PC-9 (cell line): ENCODE measurements at regions not wholly inside any gene's neighbourhood (a gene's known extent, or its start where the extent isn't known, plus 50 kb on each side); places are given as distances from the start of the nearest gene placed in this dataset.

Experiments
- BruUV-seq: library from RNA; stranded (reverse); fragments of 400-500 nt; replicated peaks from 2 replicates; lab custom pipeline; 2021; lab: Mats Ljungman, UMichigan
- CTCF ChIA-PET: fragments of 300-600 bp; sonication (Branson Sonifier 250); formaldehyde crosslinking; loops from one replicate; lab custom pipeline; 2022; ENCODE audit warnings: antibody characterized with exemption; lab: Charles Lee
- POLR2A ChIA-PET: fragments of 300-600 bp; sonication (Branson Sonifier 250); formaldehyde crosslinking; loops from one replicate; lab custom pipeline; 2022; ENCODE audit warnings: antibody characterized with exemption; ENCODE audit not compliant: unreplicated experiment; lab: Charles Lee
- DNase-seq, 2 experiments: peaks; one replicate each; pipeline versions ENCODE4 v3.0.0 to v3.0.0-alpha.2; 2015 to 2022; ENCODE audit warnings: mixed read lengths in 1 of 2
- H2AFZ ChIP-seq: fragments of 200-600 bp; sonication (generic); 2 replicates; pipeline ENCODE4 v1.8.1; 2017; ENCODE audit warnings: antibody characterized with exemption
- H3F3A ChIP-seq: fragments of 200-600 bp; sonication (generic); 2 replicates; pipeline ENCODE4 v1.8.1; 2017; ENCODE audit warnings: antibody characterized with exemption, mild to moderate bottlenecking, low read depth; ENCODE audit not compliant: insufficient read depth
- H3K27ac ChIP-seq: fragments of 200-600 bp; sonication (generic); 2 replicates; pipeline ENCODE4 v1.6.1; 2016; ENCODE audit warnings: mixed run types
- H3K27me3 ChIP-seq: fragments of 200-600 bp; sonication (generic); 2 replicates; pipeline ENCODE4 v1.6.1; 2016; ENCODE audit warnings: low read depth, mixed run types; ENCODE audit not compliant: insufficient read depth
- H3K36me3 ChIP-seq: fragments of 200-600 bp; sonication (generic); 2 replicates; pipeline ENCODE4 v1.6.1; 2016; ENCODE audit warnings: low read depth, mixed run types
- H3K4me1 ChIP-seq: fragments of 200-600 bp; sonication (generic); replicated peaks from 2 replicates; pipeline ENCODE4 v1.6.1; 2016; ENCODE audit warnings: mixed run types; ENCODE audit not compliant: insufficient read depth
- H3K4me2 ChIP-seq: fragments of 200-600 bp; sonication (generic); 2 replicates; pipeline ENCODE4 v1.6.1; 2017; ENCODE audit warnings: mixed run types
- H3K4me3 ChIP-seq: fragments of 200-600 bp; sonication (generic); 2 replicates; pipeline ENCODE4 v1.6.1; 2016; ENCODE audit warnings: mixed run types
- H3K79me2 ChIP-seq: fragments of 200-600 bp; sonication (generic); 2 replicates; pipeline ENCODE4 v1.6.1; 2017; ENCODE audit warnings: low read depth, mixed run types
- H3K9me2 ChIP-seq: fragments of 200-600 bp; sonication (generic); 2 replicates; pipeline ENCODE4 v1.8.1; 2017; ENCODE audit warnings: mild to moderate bottlenecking; ENCODE audit not compliant: insufficient read depth
- H3K9me3 ChIP-seq: fragments of 200-600 bp; sonication (generic); 2 replicates; pipeline ENCODE4 v1.8.1; 2016; ENCODE audit warnings: low read depth; ENCODE audit not compliant: insufficient read depth
- H4K20me1 ChIP-seq: fragments of 200-600 bp; sonication (generic); 2 replicates; pipeline ENCODE4 v1.8.1; 2017; ENCODE audit not compliant: insufficient read depth
- EZH2 ChIP-seq: fragments of 200-600 bp; sonication (generic); IDR thresholded peaks from 2 replicates; pipeline ENCODE4 v1.8.0; 2017; ENCODE audit warnings: antibody characterized with exemption, low read depth
- intact Hi-C: fragments of 100-400 bp; cut with micrococcal nuclease; formaldehyde crosslinking; loops from one replicate; pipeline ENCODE4 v1.10.0; 2022; ENCODE audit not compliant: unreplicated experiment
- TF ChIP-seq, protein P1 (sequence below): fragments of 200-600 bp; sonication (generic); conservative IDR thresholded peaks from 2 replicates; pipeline ENCODE4 v1.6.1; 2017; ENCODE audit warnings: mixed run types, antibody characterized with exemption, mild to moderate bottlenecking, moderate library complexity

DNA sequence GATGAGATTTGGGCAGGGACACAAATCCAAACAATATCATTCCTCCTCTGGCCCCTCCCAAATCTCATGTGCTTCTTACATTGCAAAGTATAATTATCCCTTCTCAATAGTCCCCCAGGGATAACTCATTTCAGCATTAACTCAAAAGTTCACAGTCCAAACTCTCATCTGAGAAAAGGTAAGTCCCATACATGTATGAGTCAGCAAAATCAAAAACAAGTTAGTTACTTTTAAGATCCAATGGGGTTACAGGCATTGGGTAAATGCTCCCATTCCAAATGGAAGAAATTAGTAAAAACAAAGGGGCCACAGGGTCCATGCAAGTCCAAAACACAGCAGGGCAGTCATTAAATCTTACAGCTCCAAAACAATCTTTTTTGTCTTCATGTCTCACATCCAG is 917.9 kb upstream of the CDH10 start:
- no TSS peak for BruUV-seq

DNA sequence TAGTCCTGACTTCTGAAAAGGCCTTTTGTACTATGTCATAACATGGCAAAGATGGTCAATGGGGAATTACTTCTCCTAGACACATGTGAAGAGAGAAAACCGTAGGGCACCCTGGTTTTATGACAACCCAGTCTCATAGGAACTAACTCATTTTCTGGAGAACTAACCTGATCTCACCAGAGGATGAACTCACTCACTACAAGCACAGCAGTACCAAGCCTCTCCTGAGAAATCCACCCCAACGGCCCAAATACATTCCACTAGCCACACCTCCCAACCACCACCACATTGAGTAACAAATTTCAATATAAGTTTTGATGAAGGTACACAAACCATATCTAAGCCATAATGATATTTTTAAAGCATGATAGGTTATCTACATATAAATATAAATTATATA is 909.3 kb upstream of the CDH10 start:
- BruUV-seq = no TSS peak
- intact Hi-C loops = no loop called here
- no peaks in the 10 kb centered on the region for H3K9me2 ChIP-seq

More for the DNA sequence above, 917.9 kb upstream of the CDH10 start:
- POLR2A ChIA-PET = no interaction called here
- H3K9me3 ChIP-seq = no peaks in the 10 kb centered on the region; the same call in 1 of the 2 replicates
- H3K27ac ChIP-seq = no peak overlapping the region
- no peak overlapping the region for H3K4me3 ChIP-seq
- no peaks in the 10 kb centered on the region for H3K79me2 ChIP-seq
- no peaks in the 10 kb centered on the region for H3K27me3 ChIP-seq
- 0 out of 2 replicates have a peak, but pooled peaks cover 2% of the 10 kb centered on the region for H3K9me2 ChIP-seq
- no peak for TF ChIP-seq EZH2
- TF ChIP-seq, protein P1, sequence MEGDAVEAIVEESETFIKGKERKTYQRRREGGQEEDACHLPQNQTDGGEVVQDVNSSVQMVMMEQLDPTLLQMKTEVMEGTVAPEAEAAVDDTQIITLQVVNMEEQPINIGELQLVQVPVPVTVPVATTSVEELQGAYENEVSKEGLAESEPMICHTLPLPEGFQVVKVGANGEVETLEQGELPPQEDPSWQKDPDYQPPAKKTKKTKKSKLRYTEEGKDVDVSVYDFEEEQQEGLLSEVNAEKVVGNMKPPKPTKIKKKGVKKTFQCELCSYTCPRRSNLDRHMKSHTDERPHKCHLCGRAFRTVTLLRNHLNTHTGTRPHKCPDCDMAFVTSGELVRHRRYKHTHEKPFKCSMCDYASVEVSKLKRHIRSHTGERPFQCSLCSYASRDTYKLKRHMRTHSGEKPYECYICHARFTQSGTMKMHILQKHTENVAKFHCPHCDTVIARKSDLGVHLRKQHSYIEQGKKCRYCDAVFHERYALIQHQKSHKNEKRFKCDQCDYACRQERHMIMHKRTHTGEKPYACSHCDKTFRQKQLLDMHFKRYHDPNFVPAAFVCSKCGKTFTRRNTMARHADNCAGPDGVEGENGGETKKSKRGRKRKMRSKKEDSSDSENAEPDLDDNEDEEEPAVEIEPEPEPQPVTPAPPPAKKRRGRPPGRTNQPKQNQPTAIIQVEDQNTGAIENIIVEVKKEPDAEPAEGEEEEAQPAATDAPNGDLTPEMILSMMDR = no peak
- CTCF ChIA-PET = interaction anchor here (0.6 kb wide), 1 partner anchor 77 kb away, joined by 3 read pairs; no protein-coding TSS in a partner anchor
- no peaks in the 10 kb centered on the region for H3K36me3 ChIP-seq
- H3F3A ChIP-seq = no peaks in the 10 kb centered on the region
- no peak overlapping the region for H2AFZ ChIP-seq
- H3K4me2 ChIP-seq = no peak overlapping the region
- intact Hi-C loops = no loop called here
- H3K4me1 ChIP-seq = no peaks in the 10 kb centered on the region
- no peaks in the 10 kb centered on the region for H4K20me1 ChIP-seq
- DNase-seq = no peak

DNA sequence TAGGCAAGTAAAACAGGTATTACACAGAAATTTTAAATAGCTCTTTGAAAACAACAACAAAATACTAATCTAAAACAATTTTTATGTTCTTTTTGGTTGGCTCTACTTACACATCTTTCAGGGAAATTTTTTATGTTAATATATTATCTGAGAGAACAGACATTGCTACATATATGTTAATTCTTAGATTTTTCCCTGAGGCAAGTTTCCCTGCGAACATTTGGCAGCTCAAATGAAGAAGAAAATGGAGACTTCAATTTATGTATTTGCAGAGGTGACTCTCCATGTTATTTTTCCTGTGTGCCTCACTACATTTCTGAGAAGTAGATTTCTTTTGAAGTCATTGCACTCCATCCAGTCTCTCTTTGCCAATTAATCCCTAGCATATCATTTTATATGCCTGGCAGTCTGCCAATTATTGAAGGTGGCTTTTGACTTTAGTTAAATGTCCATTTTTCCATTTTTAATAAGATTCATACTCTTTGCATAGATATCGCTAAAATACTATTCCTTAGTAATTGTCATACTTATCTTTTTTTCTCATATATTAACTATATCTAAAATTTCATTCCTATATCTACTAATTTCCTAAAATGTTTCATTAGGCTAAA is 908.2 kb upstream of the CDH10 start:
- Histone ChIP-seq H3K27me3 (no peaks in the 10 kb centered on the region), H3K4me3 (no peak overlapping the region), H2AFZ (no peak overlapping the region), H3K9me2 (no peaks in the 10 kb centered on the region), H3K4me1 (no peaks in the 10 kb centered on the region), H3K4me2 (no peak overlapping the region), H3K9me3 (0 out of 2 replicates have a peak, but pooled peaks cover 3% of the 10 kb centered on the region), H3K27ac (no peak overlapping the region), H4K20me1 (no peaks in the 10 kb centered on the region), H3K79me2 (no peaks in the 10 kb centered on the region), H3K36me3 (no peaks in the 10 kb centered on the region), H3F3A (no peaks in the 10 kb centered on the region)
- no peak for DNase-seq
- CTCF ChIA-PET = no interaction called here
- TF ChIP-seq, protein P1 = no peak
- intact Hi-C loops = no loop called here
- no TSS peak for BruUV-seq
- POLR2A ChIA-PET = interaction anchor here (0.6 kb wide), 1 partner anchor 14 kb away, joined by 3 read pairs; no protein-coding TSS in a partner anchor

More for the DNA sequence above, 909.3 kb upstream of the CDH10 start:
- Histone ChIP-seq H3K4me2 (no peak overlapping the region), H2AFZ (no peak overlapping the region), H3K9me3 (no peaks in the 10 kb centered on the region), H3K4me3 (no peak overlapping the region), H3K27ac (no peak overlapping the region), H3F3A (no peaks in the 10 kb centered on the region), H4K20me1 (no peaks in the 10 kb centered on the region), H3K36me3 (no peaks in the 10 kb centered on the region), H3K79me2 (no peaks in the 10 kb centered on the region), H3K4me1 (no peaks in the 10 kb centered on the region), H3K27me3 (no peaks in the 10 kb centered on the region)
- ChIA-PET POLR2A (no interaction called here), CTCF (no interaction called here)
- TF ChIP-seq, protein P1 = no peak
- no peak for TF ChIP-seq EZH2
- no peak for DNase-seq
